ENCODE measurements at regions not wholly inside any gene's neighbourhood (a gene's known extent, or its start where the extent isn't known, plus 50 kb on each side); places are given as distances from the start of the nearest gene placed in this dataset.

- POLR2A ChIA-PET: no interaction called here
- Histone ChIP-seq H3K36me3 (ENCODE audit: control insufficient read depth in 2 of 2, insufficient read depth in 1 of 2, low read length in 2 of 2) (no peaks in the 10 kb centered on the region), H3K4me1 (ENCODE audit: control insufficient read depth, insufficient read depth, low read length) (no peaks in the 10 kb centered on the region), H3K9me3 (ENCODE audit: control insufficient read depth, insufficient read depth, low read depth, low read length) (no peaks in the 10 kb centered on the region), H3K27ac (ENCODE audit: extremely low read depth, low read depth, low read length) (no peak overlapping the region), H3K4me3 (ENCODE audit: low read depth, low read length) (no peak overlapping the region)
- CTCF ChIA-PET: no interaction called here
- TF ChIP-seq ZNF394 (tag by site-specific recombination; IDR thresholded peaks at IDR 0.05; ENCODE audit: borderline replicate concordance) (no peak), EGR2 (tag by site-specific recombination; IDR thresholded peaks at IDR 0.05; ENCODE audit: low read depth) (no peak), ZNF274 (IDR thresholded peaks at IDR 0.05; ENCODE audit: low read length) (no peak), ZNF274 (tag by site-specific recombination; IDR thresholded peaks at IDR 0.05; ENCODE audit: borderline replicate concordance) (no peak), GFI1B (tag by site-specific recombination; IDR thresholded peaks at IDR 0.05) (no peak), ZNF133 (tag by site-specific recombination; IDR thresholded peaks at IDR 0.05) (no peak), ZNF423 (tag by site-specific recombination; IDR thresholded peaks at IDR 0.05) (no peak), ZSCAN23 (tag by site-specific recombination; IDR thresholded peaks at IDR 0.05) (no peak), ZBTB26 (tag by site-specific recombination; optimal IDR thresholded peaks at IDR 0.05) (no peak), REPIN1 (tag by site-specific recombination; IDR thresholded peaks at IDR 0.05; ENCODE audit: low read depth) (no peak), ZNF157 (tag by site-specific recombination; IDR thresholded peaks at IDR 0.05) (no peak), SP3 (tag by site-specific recombination; IDR thresholded peaks at IDR 0.05) (no peak), ZNF280D (tag by site-specific recombination; IDR thresholded peaks at IDR 0.05) (no peak), ZNF362 (tag by site-specific recombination; IDR thresholded peaks at IDR 0.05) (no peak), ZNF223 (tag by site-specific recombination; IDR thresholded peaks at IDR 0.05) (no peak), ZNF624 (tag by site-specific recombination; IDR thresholded peaks at IDR 0.05) (no peak), ZNF341 (tag by site-specific recombination; IDR thresholded peaks at IDR 0.05; ENCODE audit: low read depth) (no peak), ZNF449 (tag by site-specific recombination; IDR thresholded peaks at IDR 0.05) (no peak)
Observed at GRCh38 chr6:120913486-120913885, 420.8 kb downstream of the TBC1D32 start.

- ChIA-PET CTCF (no interaction called here), POLR2A (no interaction called here)
- Histone ChIP-seq H3K36me3 (ENCODE audit: control insufficient read depth in 2 of 2, insufficient read depth in 1 of 2, low read length in 2 of 2) (no peaks in the 10 kb centered on the region), H3K4me1 (ENCODE audit: control insufficient read depth, insufficient read depth, low read length) (no peaks in the 10 kb centered on the region), H3K27ac (ENCODE audit: extremely low read depth, low read depth, low read length) (no peak overlapping the region), H3K4me3 (ENCODE audit: low read depth, low read length) (no peak overlapping the region), H3K9me3 (ENCODE audit: control insufficient read depth, insufficient read depth, low read depth, low read length) (no peaks in the 10 kb centered on the region)
- TF ChIP-seq ZNF132 (tag by site-specific recombination; IDR thresholded peaks at IDR 0.05; ENCODE audit: borderline replicate concordance) (no peak), ZNF580 (tag by site-specific recombination; IDR thresholded peaks at IDR 0.05) (no peak), ZIC2 (tag by site-specific recombination; IDR thresholded peaks at IDR 0.05) (no peak), ZNF133 (tag by site-specific recombination; IDR thresholded peaks at IDR 0.05) (no peak), ZNF555 (tag by site-specific recombination; conservative IDR thresholded peaks at IDR 0.05) (no peak), ZNF202 (tag by site-specific recombination; IDR thresholded peaks at IDR 0.05; ENCODE audit: borderline replicate concordance) (no peak), ZEB2 (tag by site-specific recombination; IDR thresholded peaks at IDR 0.05) (no peak), HOXD13 (CRISPR knock-in tag; IDR thresholded peaks at IDR 0.05; ENCODE audit: borderline replicate concordance) (no peak), ZNF677 (tag by site-specific recombination; IDR thresholded peaks at IDR 0.05) (no peak), ZFP37 (tag by site-specific recombination; IDR thresholded peaks at IDR 0.05) (no peak), ZBTB49 (tag by site-specific recombination; IDR thresholded peaks at IDR 0.05; ENCODE audit: low read depth) (no peak)
Observed at GRCh38 chr6:120908767-120909166, 425.5 kb downstream of the TBC1D32 start.

Data from HEK293 (cell line).